Ascending aorta (tissue), 2 donors: ENCODE measurements at regions not wholly inside any gene's neighbourhood (a gene's known extent, or its start where the extent isn't known, plus 50 kb on each side); places are given as distances from the start of the nearest gene placed in this dataset.

Experiments
- DNase-seq, 2 donors: peaks; one replicate each; pipeline ENCODE4 v3.0.0-alpha.2; 2019; ENCODE audit warnings: low spot score in 2 of 2
- H3K27ac ChIP-seq, 2 donors: fragments of 200-600 bp; sonication (generic); one replicate each; pipeline ENCODE4 v1.5.1; 2016 to 2017; ENCODE audit warnings: mild to moderate bottlenecking in 1 of 2
- H3K27me3 ChIP-seq: fragments of 200-600 bp; sonication (generic); one replicate; pipeline ENCODE4 v1.5.1; 2017
- H3K36me3 ChIP-seq, 2 donors: fragments of 200-600 bp; sonication (generic); one replicate each; pipeline ENCODE4 v1.5.1; 2016
- H3K4me1 ChIP-seq, 2 donors: fragments of 200-600 bp; sonication (generic); one replicate each; pipeline ENCODE4 v1.5.1; 2016 to 2017; ENCODE audit warnings: mild to moderate bottlenecking in 1 of 2
- H3K4me3 ChIP-seq, 2 donors: fragments of 200-600 bp; sonication (generic); one replicate each; pipeline ENCODE4 v1.5.1; 2016 to 2017; ENCODE audit warnings: mild to moderate bottlenecking in 1 of 2
- H3K9me3 ChIP-seq, 2 donors: fragments of 200-600 bp; sonication (generic); one replicate each; pipeline ENCODE4 v1.5.1; 2016
- intact Hi-C: fragments of 100-400 bp; cut with DNase I; formaldehyde crosslinking; loops from one replicate; pipeline ENCODE4 v1.15.1; 2023
- TF ChIP-seq, protein P1 (sequence below), 3 experiments: fragments of 200-600 bp in 2 of 3; fragments of 450-650 bp in 1 of 3; sonication (generic) in 2 of 3; IDR thresholded peaks; one replicate each; pipeline ENCODE4 v1.5.1; 2016 to 2019; ENCODE audit warnings: antibody characterized with exemption in 3 of 3, mild to moderate bottlenecking in 1 of 3, moderate library complexity in 1 of 3

DNA sequence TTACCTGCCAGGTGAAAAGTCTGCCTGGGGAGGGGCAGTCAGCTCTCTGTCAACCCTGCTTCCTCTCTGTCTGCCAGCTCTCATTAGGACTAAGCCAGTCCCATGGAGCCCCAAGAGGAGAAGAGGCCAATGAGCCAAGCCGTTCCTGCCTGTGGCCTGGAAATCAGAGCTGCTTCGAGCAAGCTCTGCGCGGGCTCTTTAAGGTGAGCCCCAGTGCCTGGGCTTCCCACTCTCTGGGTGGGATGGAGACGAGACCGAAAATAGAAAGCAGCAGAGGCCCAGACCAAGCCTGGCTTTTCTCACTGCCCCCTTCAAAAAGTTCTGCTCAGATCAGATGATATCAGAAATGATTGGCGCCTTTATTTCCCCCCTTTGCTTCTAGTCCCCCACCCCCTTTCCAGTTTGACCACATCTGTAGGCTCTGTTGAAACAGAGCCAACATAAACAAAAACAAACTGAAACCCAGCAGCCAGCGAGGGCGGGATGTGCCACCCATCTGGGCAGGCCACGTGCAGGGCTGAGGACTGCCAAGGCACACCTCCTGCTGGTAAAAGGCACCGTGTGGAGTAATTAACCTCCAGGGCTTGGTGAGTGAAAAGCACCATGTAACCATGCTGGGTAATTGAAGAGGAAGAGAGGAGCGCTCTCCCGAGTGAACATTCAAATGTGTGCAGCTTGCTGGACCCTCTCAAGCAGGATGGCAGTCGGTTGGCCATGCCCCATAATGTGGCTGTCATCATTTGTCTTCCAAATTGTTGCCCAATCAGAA is 471.0 kb upstream of the PROK2 start:
- intact Hi-C loops, result loop anchor here (5.0 kb wide), 2 partner anchors 154 to 191 kb away; partner anchors contain the start of gene RYBP
- TF ChIP-seq, protein P1, sequence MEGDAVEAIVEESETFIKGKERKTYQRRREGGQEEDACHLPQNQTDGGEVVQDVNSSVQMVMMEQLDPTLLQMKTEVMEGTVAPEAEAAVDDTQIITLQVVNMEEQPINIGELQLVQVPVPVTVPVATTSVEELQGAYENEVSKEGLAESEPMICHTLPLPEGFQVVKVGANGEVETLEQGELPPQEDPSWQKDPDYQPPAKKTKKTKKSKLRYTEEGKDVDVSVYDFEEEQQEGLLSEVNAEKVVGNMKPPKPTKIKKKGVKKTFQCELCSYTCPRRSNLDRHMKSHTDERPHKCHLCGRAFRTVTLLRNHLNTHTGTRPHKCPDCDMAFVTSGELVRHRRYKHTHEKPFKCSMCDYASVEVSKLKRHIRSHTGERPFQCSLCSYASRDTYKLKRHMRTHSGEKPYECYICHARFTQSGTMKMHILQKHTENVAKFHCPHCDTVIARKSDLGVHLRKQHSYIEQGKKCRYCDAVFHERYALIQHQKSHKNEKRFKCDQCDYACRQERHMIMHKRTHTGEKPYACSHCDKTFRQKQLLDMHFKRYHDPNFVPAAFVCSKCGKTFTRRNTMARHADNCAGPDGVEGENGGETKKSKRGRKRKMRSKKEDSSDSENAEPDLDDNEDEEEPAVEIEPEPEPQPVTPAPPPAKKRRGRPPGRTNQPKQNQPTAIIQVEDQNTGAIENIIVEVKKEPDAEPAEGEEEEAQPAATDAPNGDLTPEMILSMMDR (IDR thresholded peaks at IDR 0.05), result no peak
- Histone ChIP-seq H3K27me3 (no peaks in the 10 kb centered on the region), H3K27ac (peak overlapping the region in 1 of 2 donors; percentile 31), H3K4me3 (no peak overlapping the region), H3K4me1 (peaks cover 9 to 19% of the 10 kb centered on the region in 2 donors), H3K9me3 (no peaks in the 10 kb centered on the region), H3K36me3 (no peaks in the 10 kb centered on the region)
- no peak for DNase-seq

DNA sequence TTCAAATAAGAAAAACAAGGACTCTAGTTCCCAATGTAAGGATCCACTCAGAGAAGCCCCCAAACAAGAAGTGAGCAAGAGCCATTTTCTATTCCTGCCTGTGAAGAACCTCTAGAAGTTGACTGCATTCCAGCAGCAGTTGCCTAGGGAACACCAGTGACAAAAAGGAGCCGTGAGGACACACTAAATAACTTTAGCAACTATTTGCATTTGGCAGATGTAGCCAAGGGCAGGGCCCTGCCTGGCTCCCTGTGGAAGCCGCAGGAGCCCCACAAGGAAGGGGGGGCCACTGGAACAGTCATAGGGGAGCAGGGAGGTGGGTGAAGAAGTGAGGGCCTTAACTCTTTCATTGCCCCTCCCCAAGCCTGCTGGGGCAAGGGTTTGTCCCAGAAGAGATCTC is 470.2 kb upstream of the PROK2 start:
- H3K27me3 ChIP-seq, result no peaks in the 10 kb centered on the region
- no peak overlapping the region for H3K4me3 ChIP-seq
- TF ChIP-seq, protein P1 (IDR thresholded peaks at IDR 0.05), result no peak
- peak in 1 of 2 donors; percentile 82 for DNase-seq
- H3K9me3 ChIP-seq, result no peaks in the 10 kb centered on the region
- no peaks in the 10 kb centered on the region for H3K36me3 ChIP-seq
- intact Hi-C loops, result loop anchor here (5.0 kb wide), 2 partner anchors 153 to 192 kb away; partner anchors contain the start of gene RYBP
- H3K27ac ChIP-seq, result peak overlapping the region in 1 of 2 donors; percentile 31
- peaks cover 9 to 19% of the 10 kb centered on the region in 2 donors for H3K4me1 ChIP-seq

DNA sequence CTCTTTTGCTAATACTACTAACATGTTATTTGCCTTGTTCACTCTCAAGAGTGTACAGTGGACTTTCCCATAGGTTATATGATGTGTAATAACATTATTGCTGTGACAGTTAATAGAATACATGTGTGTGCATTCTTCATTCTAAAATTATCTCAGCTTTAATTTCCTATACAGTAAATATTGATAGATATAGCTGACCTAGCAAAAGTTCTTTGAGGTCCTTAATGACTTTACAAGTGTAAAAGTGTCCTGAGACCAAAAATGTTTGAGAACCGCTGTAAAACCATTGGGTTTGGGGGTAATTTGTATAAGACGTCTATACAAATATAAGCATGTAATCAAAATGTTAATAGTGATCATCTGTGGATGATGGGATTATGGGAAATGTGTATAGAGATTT is 469.5 kb upstream of the PROK2 start:
- TF ChIP-seq, protein P1 (IDR thresholded peaks at IDR 0.05), result no peak
- H3K9me3 ChIP-seq, result no peaks in the 10 kb centered on the region
- H3K27me3 ChIP-seq, result no peaks in the 10 kb centered on the region
- intact Hi-C loops, result no loop called here
- no peak overlapping the region for H3K4me3 ChIP-seq
- no peaks in the 10 kb centered on the region for H3K36me3 ChIP-seq
- DNase-seq, result no peak
- H3K4me1 ChIP-seq, result peaks cover 9 to 19% of the 10 kb centered on the region in 2 donors
- no peak overlapping the region for H3K27ac ChIP-seq

DNA sequence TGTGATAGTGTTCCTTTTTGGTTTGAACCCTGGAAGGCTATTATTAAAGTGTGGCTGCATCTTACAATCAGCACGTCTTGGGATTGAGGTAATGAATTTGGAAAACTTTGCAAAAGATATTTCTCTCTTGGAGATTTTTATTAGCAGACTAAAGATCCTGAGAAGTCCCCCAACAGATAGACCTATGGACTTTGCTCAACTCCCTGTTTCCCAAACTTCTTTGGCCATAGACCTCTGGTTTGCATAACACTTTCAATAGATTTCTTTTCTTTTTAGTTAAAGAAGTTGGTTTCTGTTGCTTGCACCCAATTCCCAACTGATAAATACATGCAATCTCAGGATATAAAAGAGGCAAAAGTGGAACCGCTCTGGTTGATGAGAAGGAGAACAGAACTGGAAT is 465.8 kb upstream of the PROK2 start:
- Histone ChIP-seq H3K9me3 (no peaks in the 10 kb centered on the region), H3K27me3 (no peaks in the 10 kb centered on the region), H3K4me3 (no peak overlapping the region), H3K4me1 (peaks cover 12 to 19% of the 10 kb centered on the region in 2 donors), H3K36me3 (no peaks in the 10 kb centered on the region), H3K27ac (no peak overlapping the region)
- intact Hi-C loops, result no loop called here
- TF ChIP-seq, protein P1 (IDR thresholded peaks at IDR 0.05), result no peak
- no peak for DNase-seq

DNA sequence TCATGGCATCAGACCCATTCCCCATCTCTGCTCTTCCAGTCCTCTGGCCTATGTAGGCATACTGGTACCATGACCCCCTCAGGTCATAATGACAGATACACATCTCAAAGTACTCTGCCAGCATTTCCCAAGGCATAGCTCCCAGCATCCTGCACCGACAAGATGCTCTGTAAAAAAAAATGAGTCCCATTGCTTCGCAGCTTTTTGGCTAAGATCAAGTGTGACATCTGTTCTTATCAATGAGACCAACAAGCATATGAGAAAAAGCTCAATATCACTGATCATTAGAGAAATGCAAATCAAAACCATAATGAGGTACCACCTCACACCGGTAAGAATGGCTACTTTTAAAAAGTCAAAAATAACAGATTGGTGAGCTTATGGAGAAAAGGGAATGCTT is 463.9 kb upstream of the PROK2 start:
- Histone ChIP-seq H3K9me3 (no peaks in the 10 kb centered on the region), H3K27me3 (no peaks in the 10 kb centered on the region), H3K27ac (no peak overlapping the region), H3K4me1 (peaks cover 17 to 31% of the 10 kb centered on the region in 2 donors), H3K36me3 (no peaks in the 10 kb centered on the region), H3K4me3 (no peak overlapping the region)
- TF ChIP-seq, protein P1 (IDR thresholded peaks at IDR 0.05), result no peak
- DNase-seq, result no peak
- intact Hi-C loops, result loop anchor here (5.0 kb wide), 1 partner anchor 97 kb away; no protein-coding TSS in a partner anchor
